ENCODE measurements at regions not wholly inside any gene's neighbourhood (a gene's known extent, or its start where the extent isn't known, plus 50 kb on each side); places are given as distances from the start of the nearest gene placed in this dataset.

GRCh38 chr2:103959174-103960128 lies 894.5 kb upstream of the POU3F3 start:
- DNase-seq (ENCODE audit: low spot score): peak; percentile 44

GRCh38 chr2:103960129-103960513 lies 893.8 kb upstream of the POU3F3 start:
- no peak for DNase-seq (ENCODE audit: low spot score)

- DNase-seq (ENCODE audit: low spot score): no peak
These were observed 893.0 kb upstream of the POU3F3 start for GRCh38 chr2:103960951-103961350.

- no peak for DNase-seq (ENCODE audit: low spot score)
These were observed 892.1 kb upstream of the POU3F3 start for GRCh38 chr2:103961862-103962261.

- DNase-seq (ENCODE audit: low spot score): no peak
These were observed 891.2 kb upstream of the POU3F3 start for GRCh38 chr2:103962670-103963069.

GRCh38 chr2:103963146-103963725 lies 890.7 kb upstream of the POU3F3 start:
- DNase-seq (ENCODE audit: low spot score): no peak

- no peak for DNase-seq (ENCODE audit: low spot score)
These were observed 876.7 kb upstream of the POU3F3 start for GRCh38 chr2:103977241-103977640.

- no peak for DNase-seq (ENCODE audit: low spot score)
These were observed 876.2 kb upstream of the POU3F3 start for GRCh38 chr2:103977668-103978067.

- DNase-seq (ENCODE audit: low spot score): no peak
These were observed 873.5 kb upstream of the POU3F3 start for GRCh38 chr2:103980401-103980800.

- DNase-seq (ENCODE audit: low spot score): no peak
These were observed 871.2 kb upstream of the POU3F3 start for GRCh38 chr2:103982691-103983090.

- DNase-seq (ENCODE audit: low spot score): no peak
These were observed 867.9 kb upstream of the POU3F3 start for GRCh38 chr2:103986001-103986400.

GRCh38 chr2:103991591-103991990 lies 862.3 kb upstream of the POU3F3 start:
- no peak for DNase-seq (ENCODE audit: low spot score)

GRCh38 chr2:104004821-104005220 lies 849.1 kb upstream of the POU3F3 start:
- DNase-seq (ENCODE audit: low spot score): no peak

GRCh38 chr2:104016801-104017200 lies 837.1 kb upstream of the POU3F3 start:
- no peak for DNase-seq (ENCODE audit: low spot score)

- DNase-seq (ENCODE audit: low spot score): no peak
These were observed 830.6 kb upstream of the POU3F3 start for GRCh38 chr2:104023306-104023705.

GRCh38 chr2:104023765-104024164 lies 830.1 kb upstream of the POU3F3 start:
- no peak for DNase-seq (ENCODE audit: low spot score)

- DNase-seq (ENCODE audit: low spot score): no peak
These were observed 828.6 kb upstream of the POU3F3 start for GRCh38 chr2:104025295-104025694.

- DNase-seq (ENCODE audit: low spot score): no peak
These were observed 827.2 kb upstream of the POU3F3 start for GRCh38 chr2:104026725-104027124.

GRCh38 chr2:104027321-104027720 lies 826.6 kb upstream of the POU3F3 start:
- DNase-seq (ENCODE audit: low spot score): no peak

- DNase-seq (ENCODE audit: low spot score): no peak
These were observed 825.9 kb upstream of the POU3F3 start for GRCh38 chr2:104028061-104028460.

GRCh38 chr2:104033399-104033798 lies 820.5 kb upstream of the POU3F3 start:
- no peak for DNase-seq (ENCODE audit: low spot score)

- DNase-seq (ENCODE audit: low spot score): no peak
These were observed 813.1 kb upstream of the POU3F3 start for GRCh38 chr2:104040771-104041170.

GRCh38 chr2:104041351-104041750 lies 812.6 kb upstream of the POU3F3 start:
- DNase-seq (ENCODE audit: low spot score): no peak
